GM21576 (cell line): ENCODE measurements at regions not wholly inside any gene's neighbourhood (a gene's known extent, or its start where the extent isn't known, plus 50 kb on each side); places are given as distances from the start of the nearest gene placed in this dataset.

Experiments used
- ATAC-seq: cut with Tn5 transposase; IDR thresholded peaks from one replicate; pipeline ENCODE4 v1.9.1; 2021; ENCODE audit warnings: mild to moderate bottlenecking, moderate library complexity; ENCODE audit not compliant: unreplicated experiment

- ATAC-seq = no peak
These were observed 186.9 kb upstream of the NAV2 start for GRCh38 chr11:19525714-19526113.

DNA sequence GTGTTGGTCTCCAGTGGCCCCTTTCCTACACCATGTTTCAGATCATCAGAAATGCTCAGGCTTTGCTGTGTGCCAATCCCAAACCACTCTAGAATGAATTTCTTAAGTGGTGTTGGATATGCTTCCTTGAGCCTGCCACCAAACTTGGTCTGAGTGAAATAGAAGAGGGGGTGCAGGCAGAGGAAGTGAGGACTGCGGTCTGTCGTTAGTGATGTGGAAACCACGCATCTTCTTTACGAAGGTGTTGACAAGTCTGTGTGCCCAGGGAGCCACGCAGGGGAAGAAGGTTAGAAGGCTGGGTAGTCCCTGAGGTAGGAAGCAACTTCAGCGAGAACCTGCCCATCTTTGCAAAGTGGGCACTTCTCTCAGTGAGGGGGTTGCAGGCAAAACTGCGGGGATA, 187.4 kb upstream of the NAV2 start:
- peak; percentile 68 for ATAC-seq

- no peak for ATAC-seq
These were observed 188.4 kb upstream of the NAV2 start for GRCh38 chr11:19524171-19524671.

- ATAC-seq = no peak
These were observed 192.0 kb upstream of the NAV2 start for GRCh38 chr11:19520681-19521080.

DNA sequence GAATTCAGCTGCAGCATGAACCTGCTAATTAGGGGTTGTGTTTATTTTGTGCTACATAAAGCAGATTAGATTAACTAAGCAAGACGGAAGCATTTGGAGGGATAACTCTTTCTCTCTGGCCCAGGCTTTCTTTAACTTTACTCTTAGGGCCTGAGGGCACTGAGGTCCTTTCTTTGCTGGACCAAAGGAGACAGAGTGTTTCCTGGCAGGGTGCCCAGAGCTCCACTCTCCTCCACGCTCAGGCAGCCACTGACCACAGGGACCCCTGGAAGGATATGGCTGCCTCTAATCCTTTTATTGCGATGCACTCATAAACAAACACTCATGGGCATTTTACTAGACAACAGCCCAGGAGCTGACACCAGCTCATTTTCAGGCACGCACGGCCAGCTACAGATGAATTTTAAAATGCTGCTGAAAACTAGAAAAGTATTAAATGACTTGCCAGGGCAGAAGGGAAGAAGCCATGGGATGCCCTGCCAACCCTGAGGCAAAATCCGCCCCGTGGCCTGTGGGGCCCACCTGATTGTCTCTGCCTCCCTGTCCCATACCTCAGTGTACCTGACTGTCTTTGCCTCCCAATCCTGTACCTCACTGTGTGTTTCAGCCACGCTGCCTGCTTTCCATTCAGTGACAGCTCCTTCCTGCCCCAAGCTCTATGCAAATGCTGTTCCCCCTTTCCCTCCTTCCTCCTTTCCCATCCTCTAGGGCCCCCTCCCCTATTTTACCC, 192.6 kb upstream of the NAV2 start:
- no peak for ATAC-seq

GRCh38 chr11:19519353-19519752, 193.3 kb upstream of the NAV2 start:
- ATAC-seq = no peak

GRCh38 chr11:19513253-19513652, 199.4 kb upstream of the NAV2 start:
- ATAC-seq = no peak

GRCh38 chr11:19512618-19513017, 200.0 kb upstream of the NAV2 start:
- ATAC-seq = no peak

DNA sequence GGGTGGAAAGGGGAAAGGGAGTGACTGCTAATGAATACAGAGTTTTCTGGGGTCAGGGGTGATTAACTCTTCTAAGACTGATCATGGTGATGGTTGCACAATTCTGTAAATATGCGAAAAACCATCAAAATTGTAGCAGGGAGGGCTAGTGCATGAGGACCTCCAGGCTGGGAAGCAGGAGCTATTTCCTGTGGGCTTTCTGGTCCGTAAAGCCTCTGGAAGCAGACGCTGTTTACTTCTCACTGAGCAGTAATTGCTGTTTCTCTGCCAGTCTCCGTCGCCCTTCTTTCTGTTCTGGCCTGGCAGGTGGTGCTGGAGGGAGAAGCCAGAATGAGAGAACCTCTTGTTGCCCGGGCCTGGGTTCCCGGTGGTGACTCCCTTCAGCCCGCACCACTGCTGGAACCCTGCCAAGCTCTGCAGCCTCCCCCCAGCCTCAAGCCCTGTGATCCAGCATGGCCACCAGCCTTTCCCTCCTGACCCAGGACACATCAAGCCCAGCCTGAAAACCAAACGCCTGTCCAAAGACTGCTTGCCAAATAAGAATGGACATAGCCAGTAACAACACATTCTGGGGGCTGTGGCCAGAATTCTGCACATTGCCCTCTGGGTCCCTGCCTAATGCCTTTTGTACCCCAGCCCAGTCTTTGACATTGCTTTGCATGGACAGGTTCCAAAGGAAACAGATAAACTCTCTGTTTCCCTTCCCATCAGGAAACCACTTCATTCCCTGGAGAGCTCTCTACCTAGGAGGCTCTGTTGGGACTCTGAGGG, 201.0 kb upstream of the NAV2 start:
- no peak for ATAC-seq

DNA sequence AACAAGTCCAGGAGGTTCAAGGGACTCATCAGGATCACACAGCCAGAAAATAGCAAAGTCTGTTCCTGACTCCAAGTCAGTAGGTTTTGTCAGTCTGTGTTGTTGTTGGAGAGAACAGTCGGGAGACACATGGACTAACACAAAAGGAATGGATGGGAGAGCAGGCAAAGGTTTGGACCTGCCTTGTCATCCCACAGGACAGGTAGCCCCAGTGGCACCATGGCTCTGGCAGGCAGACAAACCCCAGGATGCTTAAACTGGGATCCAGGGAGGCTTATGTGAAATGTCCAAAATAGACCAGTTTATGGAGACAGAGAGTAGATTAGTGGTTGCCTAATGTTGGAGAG, 201.6 kb upstream of the NAV2 start:
- no peak for ATAC-seq

- no peak for ATAC-seq
These were observed 202.2 kb upstream of the NAV2 start for GRCh38 chr11:19510468-19510867.

DNA sequence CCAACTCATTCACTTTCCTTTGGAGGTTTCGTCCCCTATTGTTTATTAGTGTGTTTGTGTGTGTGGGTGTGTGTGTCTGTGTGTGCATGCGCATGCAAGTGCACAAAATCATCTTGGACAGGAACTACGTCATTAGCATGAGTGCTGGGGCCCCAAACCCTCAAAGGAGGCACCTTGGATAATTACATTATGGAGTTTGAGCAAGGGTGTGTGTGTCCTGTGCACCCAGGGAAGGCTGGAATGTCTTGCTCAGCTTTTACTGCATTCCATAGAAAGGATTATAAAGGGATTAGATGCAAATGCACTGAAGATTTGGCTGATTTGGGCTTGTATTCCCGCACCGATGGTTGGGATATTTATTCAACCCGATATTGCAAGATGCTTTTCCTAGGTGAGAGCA, 203.4 kb upstream of the NAV2 start:
- no peak for ATAC-seq

GRCh38 chr11:19508165-19508564, 204.5 kb upstream of the NAV2 start:
- ATAC-seq = no peak

GRCh38 chr11:19506816-19507486, 205.7 kb upstream of the NAV2 start:
- no peak for ATAC-seq

DNA sequence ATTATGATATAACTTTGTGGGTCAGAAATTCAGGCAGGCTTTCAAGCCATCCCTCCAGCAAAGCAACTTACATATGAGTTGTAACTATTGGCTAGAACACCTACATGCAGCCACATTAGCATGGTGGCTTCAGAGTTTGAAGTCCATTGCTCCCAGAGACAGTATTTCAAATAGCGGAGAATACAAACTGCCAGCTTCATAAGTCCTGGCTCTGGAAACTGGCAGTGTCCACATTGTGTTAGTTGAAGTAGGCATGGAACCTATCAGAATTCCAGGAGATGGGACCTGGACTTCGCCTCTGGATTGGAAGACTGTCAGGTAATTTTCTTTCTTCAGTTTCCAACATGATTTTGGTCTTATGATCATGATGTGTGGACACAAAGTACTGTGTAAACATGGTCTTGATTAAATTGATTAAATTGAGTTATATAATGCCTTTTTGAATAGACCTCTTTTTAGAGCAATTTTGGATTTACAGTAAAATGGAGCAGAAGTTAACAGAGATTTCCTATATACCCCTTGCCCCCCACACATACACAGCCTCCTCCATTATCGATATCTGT, 209.9 kb upstream of the NAV2 start:
- no peak for ATAC-seq

DNA sequence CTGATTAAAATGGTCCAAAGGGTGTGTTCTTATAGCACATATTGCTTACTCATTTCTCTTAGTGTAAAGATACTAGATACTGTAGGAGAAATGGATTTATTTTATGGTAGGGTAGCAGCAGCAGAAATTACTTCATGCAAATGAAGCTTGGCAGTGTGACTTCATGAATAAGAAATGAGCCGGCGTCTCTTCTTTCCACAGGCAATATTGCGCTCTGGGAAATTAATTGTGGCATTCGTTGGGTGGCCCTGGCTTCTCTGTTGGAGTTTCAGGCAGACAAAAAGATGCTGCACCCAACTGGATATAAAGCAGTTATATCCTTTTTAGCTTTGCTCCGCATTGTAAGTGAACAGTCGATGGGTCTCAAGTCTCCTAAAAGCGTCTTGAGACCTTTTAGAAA, 211.0 kb upstream of the NAV2 start:
- ATAC-seq = no peak

DNA sequence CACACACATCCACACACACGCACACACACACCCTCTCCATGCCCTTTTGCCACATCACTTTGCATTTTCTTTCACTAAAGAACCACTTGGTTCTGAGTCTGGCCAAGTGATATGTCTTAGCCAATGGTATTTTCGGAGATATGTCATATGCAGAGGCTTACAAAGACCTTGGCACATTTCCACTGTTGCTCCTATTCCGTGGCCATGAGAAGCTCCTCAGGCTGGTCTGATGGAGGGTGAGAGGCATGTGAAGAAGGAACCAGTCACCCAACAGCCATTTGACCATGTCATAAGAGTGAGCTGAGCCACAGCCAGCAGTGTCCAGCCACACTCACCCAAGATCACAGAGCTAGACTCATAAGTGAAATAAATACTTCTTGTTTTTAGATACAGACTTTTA, 212.6 kb upstream of the NAV2 start:
- ATAC-seq = no peak

- no peak for ATAC-seq
These were observed 213.5 kb upstream of the NAV2 start for GRCh38 chr11:19499026-19499669.

DNA sequence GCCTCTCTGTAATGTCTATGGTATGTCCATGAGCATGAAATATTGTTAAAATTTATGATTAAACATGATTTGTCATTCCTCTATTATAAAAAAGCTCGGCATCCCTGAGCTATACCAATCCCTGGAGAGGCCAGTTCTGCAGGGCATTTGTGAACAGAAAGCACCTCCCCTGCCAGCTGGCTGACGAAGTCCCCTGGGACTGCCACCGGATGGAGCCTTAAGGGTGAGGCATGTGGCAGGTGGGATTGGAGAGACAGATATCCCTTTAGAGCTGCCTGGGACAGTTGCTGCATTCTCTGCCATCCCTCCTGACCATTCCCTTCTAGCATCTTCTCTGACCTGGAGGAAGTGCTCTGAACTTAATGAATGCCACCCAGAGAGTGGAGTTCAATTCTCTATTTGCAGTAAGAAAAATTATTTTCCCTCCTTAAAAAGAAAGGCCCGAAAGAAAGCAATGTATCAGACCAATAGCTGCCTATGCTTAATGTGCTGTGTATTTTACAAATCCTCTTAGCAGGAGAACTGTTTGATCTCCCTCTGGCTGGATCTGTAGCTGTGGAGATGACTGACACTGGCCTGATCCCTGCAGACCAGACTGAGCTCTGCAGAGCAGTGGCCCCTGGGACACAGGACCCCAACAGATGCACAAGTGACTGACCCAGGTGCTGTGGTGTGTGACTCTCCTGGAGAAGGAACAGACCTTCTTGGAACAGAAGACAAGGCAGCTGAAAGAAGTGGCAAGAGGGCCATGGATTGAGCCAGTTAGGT, 219.0 kb upstream of the NAV2 start:
- no peak for ATAC-seq
